ENCODE measurements at regions not wholly inside any gene's neighbourhood (a gene's known extent, or its start where the extent isn't known, plus 50 kb on each side); places are given as distances from the start of the nearest gene placed in this dataset.

DNA sequence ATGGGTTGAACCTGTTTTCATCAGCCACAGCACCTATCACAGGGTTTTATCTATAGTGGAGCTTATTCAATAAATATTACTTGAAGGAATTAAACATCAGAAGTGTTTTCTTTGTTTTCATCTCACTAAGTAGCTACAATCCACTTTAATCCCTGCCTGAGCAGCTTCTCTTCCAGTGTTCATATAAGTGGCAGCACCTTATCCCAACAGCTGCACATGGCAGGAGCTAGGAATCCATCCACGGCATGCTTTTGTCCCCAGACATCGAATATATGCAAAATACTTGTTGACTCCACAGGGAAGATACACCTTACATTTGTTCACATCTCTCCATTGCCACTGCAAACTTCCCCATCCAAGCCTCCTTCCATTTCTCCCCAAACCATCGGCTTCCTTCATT is 549.8 kb upstream of the FAM241A start:
- no peak overlapping the region for H3K4me3 ChIP-seq (ENCODE audit: low read length)
- no peaks in the 10 kb centered on the region for H3K9me3 ChIP-seq (ENCODE audit: insufficient read depth, low read depth, low read length)
- no peaks in the 10 kb centered on the region for H3K4me1 ChIP-seq (ENCODE audit: insufficient read depth, low read length)
- no peaks in the 10 kb centered on the region for H3K27me3 ChIP-seq (ENCODE audit: insufficient read depth, low read length)
- WGBS, result 95% methylated on average over 3 of the region's 3 CpGs
- H3K9ac ChIP-seq (ENCODE audit: low read depth, low read length), result no peak overlapping the region
- no peak overlapping the region for H3K27ac ChIP-seq (ENCODE audit: low read depth, low read length)
- H3K36me3 ChIP-seq (ENCODE audit: insufficient read depth, low read length), result no peaks in the 10 kb centered on the region

DNA sequence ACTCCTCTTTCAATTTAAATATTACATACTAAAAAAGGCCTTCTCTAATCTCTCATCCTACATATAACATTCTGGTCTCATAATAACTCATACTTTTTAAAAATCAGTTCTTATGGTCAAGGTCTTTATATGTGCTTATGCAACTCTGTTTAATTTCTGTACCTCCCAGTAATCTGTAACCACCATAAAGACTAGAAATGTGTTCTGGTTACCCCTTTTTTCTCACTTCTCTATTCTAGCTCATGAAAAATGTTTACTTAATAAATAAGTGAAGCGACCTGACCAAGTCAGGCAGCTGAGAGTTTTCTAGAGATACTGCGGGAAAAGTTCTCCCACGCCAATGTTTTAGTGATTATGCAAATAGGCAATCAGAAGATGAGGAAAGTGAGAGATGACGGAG is 548.8 kb upstream of the FAM241A start:
- Histone ChIP-seq H3K4me1 (ENCODE audit: insufficient read depth, low read length) (no peaks in the 10 kb centered on the region), H3K36me3 (ENCODE audit: insufficient read depth, low read length) (no peaks in the 10 kb centered on the region), H3K27me3 (ENCODE audit: insufficient read depth, low read length) (no peaks in the 10 kb centered on the region), H3K9ac (ENCODE audit: low read depth, low read length) (no peak overlapping the region), H3K9me3 (ENCODE audit: insufficient read depth, low read depth, low read length) (no peaks in the 10 kb centered on the region), H3K4me3 (ENCODE audit: low read length) (no peak overlapping the region), H3K27ac (ENCODE audit: low read depth, low read length) (no peak overlapping the region)
- WGBS, result 96% methylated on average over 4 of the region's 4 CpGs

DNA sequence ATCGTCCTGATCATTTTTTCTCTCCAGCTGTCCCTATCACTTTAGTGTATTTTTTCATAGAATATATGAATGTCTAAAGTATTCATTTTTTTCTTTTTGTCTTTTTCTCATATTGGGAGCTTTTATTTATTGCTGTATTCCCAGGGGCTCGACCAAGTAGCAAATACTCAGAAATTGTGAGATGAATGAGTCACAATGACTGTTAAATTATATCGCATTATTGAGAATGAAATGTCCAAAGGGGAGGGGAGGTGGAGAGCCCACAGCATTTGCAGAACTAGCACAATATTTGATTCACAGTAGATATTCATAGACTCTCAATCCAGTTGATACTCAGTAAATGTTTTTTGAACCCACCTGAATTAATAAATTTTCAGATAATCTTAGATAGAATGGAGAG is 543.6 kb upstream of the FAM241A start:
- Histone ChIP-seq H3K9ac (ENCODE audit: low read depth, low read length) (no peak overlapping the region), H3K27ac (ENCODE audit: low read depth, low read length) (no peak overlapping the region), H3K4me1 (ENCODE audit: insufficient read depth, low read length) (no peaks in the 10 kb centered on the region), H3K9me3 (ENCODE audit: insufficient read depth, low read depth, low read length) (no peaks in the 10 kb centered on the region), H3K27me3 (ENCODE audit: insufficient read depth, low read length) (no peaks in the 10 kb centered on the region), H3K36me3 (ENCODE audit: insufficient read depth, low read length) (no peaks in the 10 kb centered on the region), H3K4me3 (ENCODE audit: low read length) (no peak overlapping the region)
- WGBS, result 83% methylated on average over 3 of the region's 3 CpGs

DNA sequence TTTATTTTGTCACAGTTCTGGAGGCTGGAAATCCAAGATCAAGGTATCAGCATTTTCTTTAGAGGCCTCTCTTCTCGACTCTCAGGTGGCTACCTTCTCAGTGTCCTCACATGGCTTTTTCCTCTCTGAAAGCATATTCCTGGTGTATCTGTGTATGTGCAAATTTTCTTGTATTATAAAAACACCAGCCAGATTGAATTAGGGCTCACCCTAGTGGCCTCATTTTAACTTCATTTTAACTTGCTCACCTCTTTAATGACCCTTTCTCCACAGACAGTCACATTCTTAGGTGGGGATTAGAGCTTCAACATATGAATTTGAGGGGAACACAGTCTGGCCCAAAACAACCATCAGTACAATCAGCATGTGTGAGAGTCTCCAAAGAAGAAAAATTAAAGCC is 542.4 kb upstream of the FAM241A start:
- 100% methylated on average over 1 of the region's 1 CpG for WGBS
- Histone ChIP-seq H3K9me3 (ENCODE audit: insufficient read depth, low read depth, low read length) (no peaks in the 10 kb centered on the region), H3K4me1 (ENCODE audit: insufficient read depth, low read length) (no peaks in the 10 kb centered on the region), H3K27me3 (ENCODE audit: insufficient read depth, low read length) (no peaks in the 10 kb centered on the region), H3K4me3 (ENCODE audit: low read length) (no peak overlapping the region), H3K9ac (ENCODE audit: low read depth, low read length) (no peak overlapping the region), H3K27ac (ENCODE audit: low read depth, low read length) (no peak overlapping the region), H3K36me3 (ENCODE audit: insufficient read depth, low read length) (no peaks in the 10 kb centered on the region)

DNA sequence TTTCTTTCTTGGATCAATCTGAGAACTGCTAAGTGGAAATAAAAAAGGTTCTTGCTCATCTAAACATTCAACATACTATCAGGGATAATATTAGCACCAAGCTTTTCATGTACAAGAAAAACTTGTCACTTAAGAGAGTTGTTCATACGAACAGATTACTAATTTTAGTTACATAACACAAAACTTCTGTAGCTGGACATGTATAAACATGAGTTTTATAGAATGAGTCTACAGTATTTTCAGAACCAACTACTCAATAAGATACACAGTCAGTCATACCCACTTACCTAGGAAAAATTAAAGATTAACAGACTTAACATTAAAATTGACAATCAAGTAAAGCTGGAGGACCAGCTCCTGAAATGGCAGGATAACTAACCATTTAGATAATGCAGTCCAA is 540.1 kb upstream of the FAM241A start:
- 78% methylated on average over 1 of the region's 1 CpG for WGBS
- Histone ChIP-seq H3K4me1 (ENCODE audit: insufficient read depth, low read length) (no peaks in the 10 kb centered on the region), H3K27me3 (ENCODE audit: insufficient read depth, low read length) (no peaks in the 10 kb centered on the region), H3K36me3 (ENCODE audit: insufficient read depth, low read length) (no peaks in the 10 kb centered on the region), H3K27ac (ENCODE audit: low read depth, low read length) (no peak overlapping the region), H3K4me3 (ENCODE audit: low read length) (no peak overlapping the region), H3K9me3 (ENCODE audit: insufficient read depth, low read depth, low read length) (no peaks in the 10 kb centered on the region), H3K9ac (ENCODE audit: low read depth, low read length) (no peak overlapping the region)

DNA sequence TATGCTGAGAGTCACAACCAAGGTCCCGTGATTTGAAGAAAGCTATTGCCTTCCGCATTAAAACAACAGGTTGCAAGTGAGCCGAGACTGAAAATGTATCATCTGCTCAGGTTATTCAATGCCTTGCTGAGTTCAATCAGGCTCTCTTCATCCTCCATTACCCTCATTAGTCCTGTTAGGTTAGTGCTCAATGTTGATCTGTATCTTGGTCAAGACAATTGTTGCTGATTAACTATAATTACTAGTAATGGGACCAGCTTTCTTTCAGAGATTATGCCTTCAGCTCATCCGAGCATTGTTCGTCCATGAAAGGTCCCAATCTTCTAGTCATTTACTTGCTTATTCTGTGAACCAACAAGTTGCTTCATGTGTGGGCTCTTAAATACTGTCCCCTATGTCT is 534.6 kb upstream of the FAM241A start:
- Histone ChIP-seq H3K27ac (ENCODE audit: low read depth, low read length) (no peak overlapping the region), H3K27me3 (ENCODE audit: insufficient read depth, low read length) (no peaks in the 10 kb centered on the region), H3K4me1 (ENCODE audit: insufficient read depth, low read length) (no peaks in the 10 kb centered on the region), H3K36me3 (ENCODE audit: insufficient read depth, low read length) (no peaks in the 10 kb centered on the region), H3K4me3 (ENCODE audit: low read length) (no peak overlapping the region), H3K9ac (ENCODE audit: low read depth, low read length) (no peak overlapping the region), H3K9me3 (ENCODE audit: insufficient read depth, low read depth, low read length) (no peaks in the 10 kb centered on the region)
- WGBS, result 88% methylated on average over 5 of the region's 5 CpGs

DNA sequence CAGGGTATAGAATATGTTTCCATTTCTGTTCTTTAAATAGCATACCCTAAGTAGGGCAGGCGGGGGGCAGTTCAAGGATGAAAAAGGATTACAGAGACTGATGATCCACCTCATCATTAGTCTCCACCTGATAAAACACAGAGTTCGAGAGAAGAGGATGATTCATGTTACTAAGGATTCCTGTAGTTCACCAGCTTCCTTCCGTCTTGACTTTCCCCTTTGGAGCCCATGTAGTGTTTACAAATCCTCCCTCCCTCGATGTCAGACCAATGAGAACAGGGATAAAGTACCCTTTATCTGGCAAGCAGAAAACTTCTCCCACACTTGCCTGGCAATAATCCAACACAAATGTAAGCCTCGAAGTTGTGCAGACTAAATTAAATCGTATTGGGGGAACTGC is 526.3 kb upstream of the FAM241A start:
- no peak overlapping the region for H3K27ac ChIP-seq (ENCODE audit: low read depth, low read length)
- no peaks in the 10 kb centered on the region for H3K36me3 ChIP-seq (ENCODE audit: insufficient read depth, low read length)
- H3K9ac ChIP-seq (ENCODE audit: low read depth, low read length), result no peak overlapping the region
- no peaks in the 10 kb centered on the region for H3K4me1 ChIP-seq (ENCODE audit: insufficient read depth, low read length)
- 89% methylated on average over 6 of the region's 6 CpGs for WGBS
- H3K4me3 ChIP-seq (ENCODE audit: low read length), result no peak overlapping the region
- no peaks in the 10 kb centered on the region for H3K9me3 ChIP-seq (ENCODE audit: insufficient read depth, low read depth, low read length)
- H3K27me3 ChIP-seq (ENCODE audit: insufficient read depth, low read length), result no peaks in the 10 kb centered on the region

DNA sequence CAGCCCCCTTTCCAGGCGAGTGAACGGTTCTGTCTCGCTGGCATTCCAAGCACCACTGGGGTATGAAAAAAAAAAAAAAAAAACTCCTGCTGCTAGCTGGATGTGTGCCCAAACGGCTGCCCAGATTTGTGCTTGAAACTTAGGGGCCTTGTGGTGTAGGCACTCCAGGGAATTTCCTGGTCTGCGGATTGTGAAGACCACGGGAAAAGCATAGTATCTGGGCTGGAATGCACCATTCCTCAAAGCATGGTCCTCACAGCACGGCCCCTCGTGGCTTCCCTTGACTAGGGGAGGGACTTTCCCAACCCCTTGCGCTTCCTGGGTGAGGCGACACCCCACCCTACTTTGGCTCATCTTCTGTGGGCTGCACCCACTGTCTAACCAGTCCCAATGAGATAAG is 516.8 kb upstream of the FAM241A start:
- 83% methylated on average over 7 of the region's 10 CpGs for WGBS
- Histone ChIP-seq H3K9ac (ENCODE audit: low read depth, low read length) (no peak overlapping the region), H3K27me3 (ENCODE audit: insufficient read depth, low read length) (no peaks in the 10 kb centered on the region), H3K27ac (ENCODE audit: low read depth, low read length) (no peak overlapping the region), H3K4me1 (ENCODE audit: insufficient read depth, low read length) (0 out of 2 replicates have a peak, but pooled peaks cover 3% of the 10 kb centered on the region), H3K36me3 (ENCODE audit: insufficient read depth, low read length) (no peaks in the 10 kb centered on the region), H3K9me3 (ENCODE audit: insufficient read depth, low read depth, low read length) (no peaks in the 10 kb centered on the region), H3K4me3 (ENCODE audit: low read length) (no peak overlapping the region)

DNA sequence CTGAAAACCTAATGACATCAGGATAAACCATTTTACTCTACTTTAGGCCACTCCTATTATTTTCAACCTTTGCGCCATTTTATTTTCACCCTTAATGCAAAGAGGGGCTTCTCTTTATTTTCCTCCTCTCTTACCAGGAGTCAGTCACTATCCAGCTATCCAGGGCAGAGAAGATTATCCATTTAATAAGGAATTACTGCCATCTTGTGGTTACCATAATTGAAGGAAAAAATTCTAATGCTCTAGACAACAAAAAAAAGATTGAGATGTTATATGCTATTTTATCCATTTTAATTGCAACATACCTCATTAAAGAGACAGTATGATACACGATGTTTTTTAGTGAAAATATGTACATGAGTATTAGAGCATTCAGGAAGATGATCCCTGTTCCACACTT is 514.5 kb upstream of the FAM241A start:
- Histone ChIP-seq H3K9ac (ENCODE audit: low read depth, low read length) (no peak overlapping the region), H3K4me3 (ENCODE audit: low read length) (no peak overlapping the region), H3K27me3 (ENCODE audit: insufficient read depth, low read length) (no peaks in the 10 kb centered on the region), H3K9me3 (ENCODE audit: insufficient read depth, low read depth, low read length) (no peaks in the 10 kb centered on the region), H3K36me3 (ENCODE audit: insufficient read depth, low read length) (no peaks in the 10 kb centered on the region), H3K27ac (ENCODE audit: low read depth, low read length) (no peak overlapping the region), H3K4me1 (ENCODE audit: insufficient read depth, low read length) (0 out of 2 replicates have a peak, but pooled peaks cover 3% of the 10 kb centered on the region)
- 97% methylated on average over 1 of the region's 2 CpGs for WGBS

DNA sequence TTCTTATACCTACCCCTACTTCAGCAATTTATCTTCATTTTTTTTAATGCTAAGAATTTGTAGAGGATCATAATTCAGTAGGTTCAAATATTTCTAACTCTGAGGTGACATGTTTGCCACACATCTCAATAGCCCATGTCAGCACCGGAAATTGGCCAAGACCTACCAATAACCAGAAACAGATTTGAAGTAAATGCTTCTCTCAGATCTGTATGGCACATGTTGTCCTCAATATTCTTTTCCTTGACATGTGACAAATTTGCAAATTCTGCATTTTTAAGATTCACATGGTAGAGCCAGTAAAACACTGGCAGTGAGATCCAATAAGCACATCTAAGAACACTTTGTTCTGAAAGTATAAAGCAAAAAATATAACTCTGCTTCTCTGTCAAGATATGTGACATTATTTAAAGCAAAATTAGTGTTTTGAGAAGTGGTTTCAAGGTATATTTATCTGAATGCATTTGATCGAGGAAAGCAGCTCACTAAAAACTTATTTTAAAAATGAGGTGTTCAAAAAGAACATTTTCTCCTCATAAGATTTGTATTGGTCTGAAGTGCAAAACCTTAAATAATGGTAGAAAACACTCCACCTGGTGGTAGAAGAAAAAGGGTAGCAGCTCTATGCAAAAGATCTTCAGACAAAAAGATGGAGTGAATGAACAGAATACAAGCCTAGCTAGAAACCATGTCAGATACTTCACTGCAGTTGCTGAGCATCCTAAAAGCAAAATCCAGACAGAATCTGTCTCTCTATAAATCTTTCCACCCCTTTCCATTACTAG is 513.8 kb upstream of the FAM241A start:
- no peaks in the 10 kb centered on the region for H3K9me3 ChIP-seq (ENCODE audit: insufficient read depth, low read depth, low read length)
- no peak overlapping the region for H3K4me3 ChIP-seq (ENCODE audit: low read length)
- no peaks in the 10 kb centered on the region for H3K36me3 ChIP-seq (ENCODE audit: insufficient read depth, low read length)
- H3K9ac ChIP-seq (ENCODE audit: low read depth, low read length), result no peak overlapping the region
- H3K27ac ChIP-seq (ENCODE audit: low read depth, low read length), result no peak overlapping the region
- 88% methylated on average over 2 of the region's 2 CpGs for WGBS
- 0 out of 2 replicates have a peak, but pooled peaks cover 3% of the 10 kb centered on the region for H3K4me1 ChIP-seq (ENCODE audit: insufficient read depth, low read length)
- no peaks in the 10 kb centered on the region for H3K27me3 ChIP-seq (ENCODE audit: insufficient read depth, low read length)

DNA sequence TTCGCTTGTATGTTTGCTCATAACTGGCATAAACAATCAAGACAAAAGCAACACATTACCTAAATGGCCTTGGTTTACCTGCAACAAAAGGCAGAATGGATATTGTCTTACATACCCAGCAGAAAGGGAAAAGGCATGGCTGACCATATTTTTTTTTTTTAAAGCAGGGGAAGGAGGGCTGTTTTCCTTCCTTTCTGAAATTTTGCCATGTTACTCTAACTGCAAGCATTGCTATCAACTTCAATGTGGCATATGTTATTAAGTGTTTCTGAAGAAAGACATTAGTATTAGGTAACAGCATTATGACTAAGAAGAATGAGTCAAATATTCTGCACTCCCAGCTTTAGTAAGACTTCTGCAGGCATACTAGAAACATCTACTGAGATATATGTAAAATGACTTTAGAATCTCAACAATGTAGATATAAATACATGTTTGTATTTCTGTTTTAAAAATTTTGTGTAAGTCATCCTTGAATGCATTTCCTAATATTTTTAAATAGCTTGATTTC is 512.6 kb upstream of the FAM241A start:
- WGBS, result 92% methylated on average over 1 of the region's 1 CpG
- Histone ChIP-seq H3K4me3 (ENCODE audit: low read length) (no peak overlapping the region), H3K9me3 (ENCODE audit: insufficient read depth, low read depth, low read length) (no peaks in the 10 kb centered on the region), H3K27ac (ENCODE audit: low read depth, low read length) (no peak overlapping the region), H3K4me1 (ENCODE audit: insufficient read depth, low read length) (0 out of 2 replicates have a peak, but pooled peaks cover 3% of the 10 kb centered on the region), H3K27me3 (ENCODE audit: insufficient read depth, low read length) (no peaks in the 10 kb centered on the region), H3K36me3 (ENCODE audit: insufficient read depth, low read length) (no peaks in the 10 kb centered on the region), H3K9ac (ENCODE audit: low read depth, low read length) (no peak overlapping the region)
